HCT116 (cell line): ENCODE measurements at regions not wholly inside any gene's neighbourhood (a gene's known extent, or its start where the extent isn't known, plus 50 kb on each side); places are given as distances from the start of the nearest gene placed in this dataset.

Experiments used
- ATAC-seq: fragments of 200-7000 bp; cut with Tn5 transposase; 2 replicates; pipeline ENCODE4 v1.9.1; 2020; ENCODE audit warnings: mild to moderate bottlenecking, moderate library complexity
- BruUV-seq: library from RNA; stranded (reverse); fragments of 400-500 nt; replicated peaks from 2 replicates; lab custom pipeline; 2021; lab: Mats Ljungman, UMichigan
- CTCF ChIA-PET: fragments of 300-600 bp; sonication (Branson Sonifier 250); formaldehyde crosslinking; loops from one replicate; lab custom pipeline; 2021; ENCODE audit warnings: antibody characterized with exemption; lab: Charles Lee
- POLR2A ChIA-PET: fragments of 300-600, 350-600 bp; sonication (Branson Sonifier 250); formaldehyde crosslinking; loops from one replicate; lab custom pipeline; 2021; ENCODE audit warnings: antibody characterized with exemption; lab: Charles Lee
- RAD21 ChIA-PET, 2 experiments: fragments of 300-600 bp; sonication (Branson Sonifier 250); formaldehyde crosslinking; loops; one replicate each; lab custom pipeline; 2023; ENCODE audit warnings: low total read pairs in 2 of 2; ENCODE audit not compliant: uncharacterized antibody in 2 of 2, unreplicated experiment in 2 of 2, low non-redundant PET in 1 of 2; lab: Charles Lee
- DNase-seq: peaks from one replicate; pipeline ENCODE4 v3.0.0-alpha.2; 2010; ENCODE audit warnings: low read depth, low spot score
- H2AFZ ChIP-seq: fragments of 200-600 bp; shearing (Covaris generic), sonication (generic); 2 replicates; pipeline ENCODE4 v1.6.1; 2017; ENCODE audit warnings: low read depth, mixed run types, mixed read lengths, antibody characterized with exemption, low read length; ENCODE audit not compliant: poor library complexity, severe bottlenecking
- H3K27ac ChIP-seq: 2 replicates; pipeline ENCODE4 v1.5.1; 2012; ENCODE audit warnings: low read depth, low read length
- H3K27me3 ChIP-seq: fragments of 200-600 bp; sonication (generic); 2 replicates; pipeline ENCODE4 v1.6.1; 2016; ENCODE audit warnings: mixed run types, low read length, mixed read lengths; ENCODE audit not compliant: insufficient read depth
- H3K36me3 ChIP-seq, 2 experiments: fragments of 200-500 bp in 1 of 2; fragments of 200-600 bp in 1 of 2; sonication (Bioruptor generic) in 1 of 2; sonication (generic) in 1 of 2; 2 replicates each; pipeline versions ENCODE4 v1.5.1 to v1.6.1; 2014 to 2016; ENCODE audit warnings: low read length in 2 of 2, inconsistent platforms in 1 of 2, mixed read lengths in 1 of 2, mixed run types in 1 of 2; ENCODE audit not compliant: insufficient read depth in 2 of 2, control insufficient read depth in 1 of 2
- H3K4me1 ChIP-seq, 2 experiments: fragments of 200-600 bp in 1 of 2; sonication (generic) in 1 of 2; 2 replicates each; pipeline versions ENCODE4 v1.5.1 to v1.6.1; 2012 to 2017; ENCODE audit warnings: low read length in 2 of 2, inconsistent platforms in 1 of 2, mild to moderate bottlenecking in 1 of 2, mixed read lengths in 1 of 2, mixed run types in 1 of 2, moderate library complexity in 1 of 2; ENCODE audit not compliant: insufficient read depth in 2 of 2, control insufficient read depth in 1 of 2
- H3K4me2 ChIP-seq: fragments of 200-600 bp; sonication (generic); 2 replicates; pipeline ENCODE4 v1.6.1; 2017; ENCODE audit warnings: mixed run types, low read length, mixed read lengths
- H3K4me3 ChIP-seq, 2 experiments: fragments of 200-600 bp in 1 of 2; sonication (generic) in 1 of 2; replicated peaks in 1 of 2; 2 replicates each; pipeline ENCODE4 v1.5.1; 2011 to 2016; ENCODE audit warnings: low read length in 2 of 2, control low read depth in 1 of 2, low read depth in 1 of 2, mild to moderate bottlenecking in 1 of 2, mixed read lengths in 1 of 2, mixed run types in 1 of 2
- H3K79me2 ChIP-seq: fragments of 200-600 bp; sonication (generic); 2 replicates; pipeline ENCODE4 v1.6.1; 2017; ENCODE audit warnings: mild to moderate bottlenecking, mixed run types, low read length, moderate library complexity, mixed read lengths; ENCODE audit not compliant: insufficient read depth
- H3K9ac ChIP-seq: fragments of 200-600 bp; sonication (generic); 2 replicates; pipeline ENCODE4 v1.6.1; 2016; ENCODE audit warnings: low read length, mixed read lengths
- H3K9me2 ChIP-seq: fragments of 200-600 bp; sonication (generic), shearing (Covaris generic); 2 replicates; pipeline ENCODE4 v1.6.1; 2017; ENCODE audit warnings: mixed run types, mild to moderate bottlenecking, moderate library complexity; ENCODE audit not compliant: insufficient read depth
- H3K9me3 ChIP-seq, 2 experiments: fragments of 200-500 bp in 1 of 2; fragments of 200-600 bp in 1 of 2; sonication (Bioruptor generic) in 1 of 2; sonication (generic) in 1 of 2; 2 replicates each; pipeline ENCODE4 v1.6.1; 2014 to 2017; ENCODE audit warnings: low read length in 2 of 2, mixed read lengths in 2 of 2, inconsistent platforms in 1 of 2, low read depth in 1 of 2, mild to moderate bottlenecking in 1 of 2, mixed run types in 1 of 2, moderate library complexity in 1 of 2; ENCODE audit not compliant: control insufficient read depth in 1 of 2, insufficient read depth in 1 of 2
- H4K20me1 ChIP-seq: fragments of 200-600 bp; sonication (generic), shearing (Covaris generic); 2 replicates; pipeline ENCODE4 v1.6.1; 2017; ENCODE audit warnings: mixed run types, mild to moderate bottlenecking, moderate library complexity; ENCODE audit not compliant: insufficient read depth
- ATF3 ChIP-seq: IDR thresholded peaks from 2 replicates; pipeline ENCODE4 v1.6.1; 2012
- CBX3 ChIP-seq: IDR thresholded peaks from 2 replicates; pipeline ENCODE4 v1.6.1; 2012; ENCODE audit warnings: low read depth
- CEBPB ChIP-seq: IDR thresholded peaks from 2 replicates; pipeline ENCODE4 v1.6.1; 2012; ENCODE audit warnings: low read depth
- ELF1 ChIP-seq: IDR thresholded peaks from 2 replicates; pipeline ENCODE4 v1.6.1; 2012; ENCODE audit warnings: low read depth, borderline replicate concordance
- EZH2 ChIP-seq: fragments of 200-600 bp; sonication (generic); IDR thresholded peaks from 2 replicates; pipeline ENCODE4 v1.6.1; 2017; ENCODE audit warnings: antibody characterized with exemption, mixed run types
- EZH2phosphoT487 ChIP-seq: fragments of 200-600 bp; IDR thresholded peaks from 2 replicates; pipeline ENCODE4 v1.6.1; 2018; ENCODE audit warnings: antibody characterized with exemption, borderline replicate concordance
- FOSL1 ChIP-seq: IDR thresholded peaks from 2 replicates; pipeline ENCODE4 v1.6.1; 2012; ENCODE audit warnings: low read depth
- JUND ChIP-seq: IDR thresholded peaks from 2 replicates; pipeline ENCODE4 v1.6.1; 2012
- POLR2A ChIP-seq: IDR thresholded peaks from 2 replicates; pipeline ENCODE4 v1.7.0; 2011; ENCODE audit warnings: borderline replicate concordance; ENCODE audit not compliant: insufficient read depth, insufficient read length; ENCODE audit errors: extremely low read depth
- POLR2AphosphoS5 ChIP-seq: IDR thresholded peaks from 2 replicates; pipeline ENCODE4 v1.6.1; 2011; ENCODE audit warnings: mild to moderate bottlenecking, low read depth, low read length, moderate library complexity
- RAD21 ChIP-seq: IDR thresholded peaks from 2 replicates; pipeline ENCODE4 v1.6.1; 2012; ENCODE audit warnings: low read depth, mild to moderate bottlenecking
- REST ChIP-seq: IDR thresholded peaks from 2 replicates; pipeline ENCODE4 v1.6.1; 2012; ENCODE audit warnings: low read depth
- TCF7L2 ChIP-seq: IDR thresholded peaks from 2 replicates; pipeline ENCODE4 v1.7.0; 2011; ENCODE audit warnings: borderline replicate concordance, inconsistent platforms; ENCODE audit not compliant: insufficient read depth, insufficient read length; ENCODE audit errors: extremely low read depth
- ZBTB33 ChIP-seq: IDR thresholded peaks from 2 replicates; pipeline ENCODE4 v1.6.1; 2011; ENCODE audit warnings: mild to moderate bottlenecking, low read length, moderate library complexity; ENCODE audit not compliant: insufficient replicate concordance; ENCODE audit errors: extremely low read depth
- intact Hi-C: fragments of 100-400 bp; cut with micrococcal nuclease; formaldehyde crosslinking; loops from 2 replicates; pipeline ENCODE4 v1.10.0; 2022

GRCh38 chr16:79757163-79757562 lies 156.6 kb upstream of the MAF start:
- no peak overlapping the region for H3K27ac ChIP-seq
- no peaks in the 10 kb centered on the region for H3K36me3 ChIP-seq
- ChIA-PET RAD21 (no interaction called here), POLR2A (no interaction called here), CTCF (no interaction called here)
- no peaks in the 10 kb centered on the region for H3K79me2 ChIP-seq
- no peak overlapping the region for H3K4me2 ChIP-seq
- H3K27me3 ChIP-seq = no peaks in the 10 kb centered on the region
- H3K9me2 ChIP-seq = no peaks in the 10 kb centered on the region
- H3K9me3 ChIP-seq = peaks cover 39 to 64% of the 10 kb centered on the region in 2 experiments; a peak in 2 of 4 replicates
- BruUV-seq = no TSS peak
- H3K9ac ChIP-seq = no peak overlapping the region
- intact Hi-C loops = no loop called here
- DNase-seq = no peak
- no peaks in the 10 kb centered on the region for H3K4me1 ChIP-seq
- H3K4me3 ChIP-seq = no peak overlapping the region
- TF ChIP-seq FOSL1 (no peak), ELF1 (no peak), EZH2phosphoT487 (no peak), POLR2AphosphoS5 (no peak), RAD21 (no peak), POLR2A (no peak), CEBPB (no peak), EZH2 (no peak), ATF3 (no peak), JUND (no peak), CBX3 (no peak)
- ATAC-seq = no peak
- H4K20me1 ChIP-seq = no peaks in the 10 kb centered on the region
- no peak overlapping the region for H2AFZ ChIP-seq

- Histone ChIP-seq H4K20me1 (no peaks in the 10 kb centered on the region), H3K4me3 (no peak overlapping the region), H3K9me2 (no peaks in the 10 kb centered on the region), H3K4me1 (no peaks in the 10 kb centered on the region), H2AFZ (no peak overlapping the region), H3K9ac (no peak overlapping the region), H3K4me2 (no peak overlapping the region), H3K27me3 (no peaks in the 10 kb centered on the region), H3K79me2 (no peaks in the 10 kb centered on the region), H3K27ac (no peak overlapping the region), H3K9me3 (peaks cover 40 to 70% of the 10 kb centered on the region in 2 experiments; a peak in 2 of 4 replicates), H3K36me3 (no peaks in the 10 kb centered on the region)
- intact Hi-C loops = no loop called here
- no TSS peak for BruUV-seq
- CTCF ChIA-PET = no interaction called here
- ATAC-seq (no peak), DNase-seq (no peak)
- no peak for TF ChIP-seq RAD21
- no peak for TF ChIP-seq POLR2A
- no peak for TF ChIP-seq TCF7L2
- no peak for TF ChIP-seq POLR2AphosphoS5
- no peak for TF ChIP-seq ZBTB33
- TF ChIP-seq EZH2 = no peak
- no peak for TF ChIP-seq REST
- RAD21 ChIA-PET = no interaction called here
- POLR2A ChIA-PET = no interaction called here
These were observed 156.0 kb upstream of the MAF start for GRCh38 chr16:79756571-79756970.
